Testis (tissue), 2 donors: ENCODE measurements at regions not wholly inside any gene's neighbourhood (a gene's known extent, or its start where the extent isn't known, plus 50 kb on each side); places are given as distances from the start of the nearest gene placed in this dataset.

ENCODE experiments used
- DNase-seq: peaks from one replicate; pipeline ENCODE4 v3.0.0-alpha.2; 2019
- H3K27ac ChIP-seq, 2 donors: fragments of 200-600 bp; sonication (generic); one replicate each; pipeline ENCODE4 v1.5.1; 2019
- H3K27me3 ChIP-seq: fragments of 200-600 bp; sonication (generic); one replicate; pipeline ENCODE4 v1.5.1; 2019
- H3K36me3 ChIP-seq: fragments of 200-600 bp; sonication (generic); one replicate; pipeline ENCODE4 v1.5.1; 2017; ENCODE audit warnings: low read depth; ENCODE audit errors: missing control alignments
- H3K4me1 ChIP-seq: fragments of 200-600 bp; sonication (generic); one replicate; pipeline ENCODE4 v1.5.1; 2019
- H3K4me3 ChIP-seq, 2 donors: fragments of 200-600 bp; sonication (generic); one replicate each; pipeline ENCODE4 v1.5.1; 2017 to 2019
- H3K9me3 ChIP-seq: fragments of 200-600 bp; sonication (generic); one replicate; pipeline ENCODE4 v1.5.1; 2017
- POLR2A ChIP-seq: fragments of 450-650 bp; IDR thresholded peaks from one replicate; pipeline ENCODE4 v1.6.1; 2017; ENCODE audit warnings: antibody characterized with exemption, mild to moderate bottlenecking, moderate library complexity
- WGBS, 2 donors: methylation state at CpG; one replicate each; pipeline ENCODE4 v1.1.5; 2018; 5-methylcytosine and 5-hydroxymethylcytosine counted together
- intact Hi-C: fragments of 100-400 bp; cut with DNase I; formaldehyde crosslinking; loops from one replicate; pipeline ENCODE4 v1.15.1; 2023; ENCODE audit warnings: low total_unique reads
- TF ChIP-seq, protein P1 (sequence below), 3 experiments: fragments of 450-650 bp in 2 of 3; fragments of 200-600 bp in 1 of 3; sonication (generic) in 1 of 3; IDR thresholded peaks; one replicate each; pipeline ENCODE4 v1.5.1; 2016 to 2019; ENCODE audit warnings: antibody characterized with exemption in 3 of 3, mild to moderate bottlenecking in 2 of 3, moderate library complexity in 1 of 3

DNA sequence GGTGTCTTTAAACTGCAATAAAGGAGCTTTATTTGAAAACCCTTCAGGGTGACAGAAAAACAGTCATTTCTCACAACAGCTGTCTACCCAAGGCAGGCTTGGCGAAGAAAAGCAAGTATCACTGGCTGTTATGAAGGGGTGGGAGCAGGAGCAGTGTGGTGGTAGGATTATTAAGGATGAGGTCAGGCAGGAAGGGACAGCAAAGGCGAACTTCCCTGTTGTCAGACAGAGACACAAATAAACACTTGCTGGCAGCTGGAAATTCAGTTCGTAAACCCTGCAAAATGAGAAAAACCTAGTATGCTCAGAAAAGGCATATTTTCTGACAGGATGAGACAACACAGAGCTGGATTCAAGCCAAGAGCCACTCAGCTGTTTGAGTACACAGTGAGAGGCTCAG, 416.3 kb upstream of the CDH5 start:
- H3K27me3 ChIP-seq: no peaks in the 10 kb centered on the region
- intact Hi-C loops: no loop called here
- H3K4me1 ChIP-seq: no peaks in the 10 kb centered on the region
- H3K9me3 ChIP-seq: no peaks in the 10 kb centered on the region
- 86 to 91% methylated on average over 3 of the region's 3 CpGs for WGBS, 2 donors
- no peak for DNase-seq
- no peaks in the 10 kb centered on the region for H3K36me3 ChIP-seq
- TF ChIP-seq POLR2A: no peak
- TF ChIP-seq, protein P1, sequence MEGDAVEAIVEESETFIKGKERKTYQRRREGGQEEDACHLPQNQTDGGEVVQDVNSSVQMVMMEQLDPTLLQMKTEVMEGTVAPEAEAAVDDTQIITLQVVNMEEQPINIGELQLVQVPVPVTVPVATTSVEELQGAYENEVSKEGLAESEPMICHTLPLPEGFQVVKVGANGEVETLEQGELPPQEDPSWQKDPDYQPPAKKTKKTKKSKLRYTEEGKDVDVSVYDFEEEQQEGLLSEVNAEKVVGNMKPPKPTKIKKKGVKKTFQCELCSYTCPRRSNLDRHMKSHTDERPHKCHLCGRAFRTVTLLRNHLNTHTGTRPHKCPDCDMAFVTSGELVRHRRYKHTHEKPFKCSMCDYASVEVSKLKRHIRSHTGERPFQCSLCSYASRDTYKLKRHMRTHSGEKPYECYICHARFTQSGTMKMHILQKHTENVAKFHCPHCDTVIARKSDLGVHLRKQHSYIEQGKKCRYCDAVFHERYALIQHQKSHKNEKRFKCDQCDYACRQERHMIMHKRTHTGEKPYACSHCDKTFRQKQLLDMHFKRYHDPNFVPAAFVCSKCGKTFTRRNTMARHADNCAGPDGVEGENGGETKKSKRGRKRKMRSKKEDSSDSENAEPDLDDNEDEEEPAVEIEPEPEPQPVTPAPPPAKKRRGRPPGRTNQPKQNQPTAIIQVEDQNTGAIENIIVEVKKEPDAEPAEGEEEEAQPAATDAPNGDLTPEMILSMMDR (IDR thresholded peaks at IDR 0.05): no peak
- no peak overlapping the region for H3K27ac ChIP-seq
- no peak overlapping the region for H3K4me3 ChIP-seq

DNA sequence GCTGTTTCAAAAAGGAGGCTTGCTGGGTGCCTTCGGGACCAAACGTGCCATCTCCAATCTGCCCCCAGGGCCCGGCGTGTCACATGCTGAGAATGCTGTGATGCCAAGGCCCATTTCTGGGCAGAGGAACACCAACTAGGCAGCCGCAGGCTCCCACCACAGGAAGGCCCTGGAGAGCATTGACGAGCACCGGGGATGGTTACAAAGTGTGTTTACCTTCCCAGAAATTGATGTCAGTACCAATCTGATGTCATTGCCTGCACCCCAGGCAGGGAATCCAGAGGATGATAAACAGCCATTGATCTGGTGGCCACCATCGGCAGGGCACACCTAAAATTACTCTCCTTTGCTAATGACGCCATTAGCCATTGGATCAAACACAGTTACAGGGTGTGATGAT, 418.1 kb upstream of the CDH5 start:
- Histone ChIP-seq H3K27ac (no peak overlapping the region), H3K9me3 (no peaks in the 10 kb centered on the region), H3K4me3 (no peak overlapping the region), H3K27me3 (no peaks in the 10 kb centered on the region), H3K4me1 (no peaks in the 10 kb centered on the region), H3K36me3 (no peaks in the 10 kb centered on the region)
- intact Hi-C loops: no loop called here
- WGBS, 2 donors: 92 to 97% methylated on average over 8 to 9 of the region's 9 CpGs
- DNase-seq: no peak
- TF ChIP-seq, protein P1 (IDR thresholded peaks at IDR 0.05): no peak
- no peak for TF ChIP-seq POLR2A

DNA sequence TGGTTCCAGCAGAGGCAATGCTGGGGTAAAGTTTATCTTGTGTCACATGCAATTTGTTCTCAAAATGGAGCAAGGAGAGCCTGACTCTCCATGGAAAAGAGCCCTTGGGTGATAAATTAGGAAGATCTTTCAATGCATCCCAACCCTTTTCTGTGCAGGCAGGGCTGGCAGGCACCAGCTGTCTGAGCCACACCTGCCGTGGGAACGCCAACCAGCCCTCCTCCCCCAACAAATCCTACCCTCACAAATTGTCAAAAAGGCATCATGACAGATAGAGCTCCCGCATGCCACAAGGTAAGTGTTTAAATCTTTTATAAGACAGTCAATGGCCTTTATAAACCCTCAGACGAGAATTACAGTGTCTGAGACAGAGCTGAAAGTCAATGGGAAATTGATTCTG, 418.5 kb upstream of the CDH5 start:
- TF ChIP-seq, protein P1 (IDR thresholded peaks at IDR 0.05): no peak
- TF ChIP-seq POLR2A: no peak
- no peak overlapping the region for H3K27ac ChIP-seq
- WGBS, 2 donors: 77 to 81% methylated on average over 4 of the region's 4 CpGs
- no peaks in the 10 kb centered on the region for H3K9me3 ChIP-seq
- H3K4me1 ChIP-seq: no peaks in the 10 kb centered on the region
- H3K27me3 ChIP-seq: no peaks in the 10 kb centered on the region
- H3K36me3 ChIP-seq: no peaks in the 10 kb centered on the region
- DNase-seq: no peak
- intact Hi-C loops: no loop called here
- no peak overlapping the region for H3K4me3 ChIP-seq

DNA sequence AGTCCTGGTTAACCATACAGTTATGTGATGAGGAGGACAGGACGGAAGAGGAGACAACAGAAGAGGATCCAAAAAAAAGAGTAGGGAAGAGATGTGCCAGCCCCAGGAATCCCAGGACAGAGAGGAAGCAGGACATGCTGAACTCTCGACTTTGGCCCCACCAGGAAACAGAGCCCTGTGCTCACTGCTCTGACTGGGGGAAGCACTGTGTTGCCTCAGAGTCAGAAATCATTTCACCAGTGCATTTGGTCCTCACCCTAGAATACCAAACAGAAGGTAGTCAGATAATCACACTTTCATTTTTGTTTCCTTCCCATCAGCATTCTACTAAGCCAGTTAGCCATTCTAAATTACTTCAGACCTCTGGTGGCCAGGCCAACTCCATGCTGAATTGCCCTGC, 421.0 kb upstream of the CDH5 start:
- intact Hi-C loops: no loop called here
- Histone ChIP-seq H3K27ac (no peak overlapping the region), H3K4me3 (no peak overlapping the region), H3K9me3 (no peaks in the 10 kb centered on the region), H3K4me1 (no peaks in the 10 kb centered on the region), H3K27me3 (no peaks in the 10 kb centered on the region), H3K36me3 (no peaks in the 10 kb centered on the region)
- no peak for TF ChIP-seq POLR2A
- TF ChIP-seq, protein P1 (IDR thresholded peaks at IDR 0.05): no peak
- WGBS, 2 donors: 49 to 87% methylated on average over 2 of the region's 2 CpGs
- no peak for DNase-seq

DNA sequence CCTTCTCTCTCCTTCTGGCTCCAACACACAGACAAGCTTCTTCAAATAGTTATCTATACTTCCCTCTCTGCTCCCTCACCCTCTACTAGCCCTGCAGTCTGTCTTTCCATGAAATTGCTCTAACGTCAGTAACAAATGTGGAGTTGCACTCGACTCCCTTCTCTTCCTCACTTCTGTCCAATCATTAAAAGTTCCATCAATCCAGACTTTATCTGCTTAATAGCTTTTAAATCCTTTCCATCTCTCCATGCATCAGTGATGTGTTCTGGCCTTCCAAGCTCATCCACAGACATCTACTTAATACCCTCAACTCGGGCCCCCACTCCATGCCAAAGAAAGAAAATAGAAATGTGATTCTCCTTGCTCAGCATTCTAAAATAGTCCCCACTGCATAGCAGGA, 422.1 kb upstream of the CDH5 start:
- Histone ChIP-seq H3K27me3 (no peaks in the 10 kb centered on the region), H3K4me1 (no peaks in the 10 kb centered on the region), H3K36me3 (no peaks in the 10 kb centered on the region), H3K4me3 (no peak overlapping the region), H3K27ac (no peak overlapping the region), H3K9me3 (no peaks in the 10 kb centered on the region)
- TF ChIP-seq, protein P1 (IDR thresholded peaks at IDR 0.05): no peak
- no peak for TF ChIP-seq POLR2A
- intact Hi-C loops: no loop called here
- 68 to 91% methylated on average over 3 of the region's 3 CpGs for WGBS, 2 donors
- no peak for DNase-seq
